Activated CD4-positive, alpha-beta T cell treated with anti-CD3 and anti-CD28 coated beads, Interleukin-2, amount 50 U/mL, for 4 hours (primary cell): ENCODE measurements at regions not wholly inside any gene's neighbourhood (a gene's known extent, or its start where the extent isn't known, plus 50 kb on each side); places are given as distances from the start of the nearest gene placed in this dataset.
"Not testable (repeated sequence)": the region's sequence is repeated elsewhere in the genome, so short reads cannot be mapped to it uniquely, and the experiment has no call there.

ENCODE experiments used
- DNase-seq, 2 experiments: peaks; one replicate each; pipeline ENCODE4 v3.0.0-alpha.2; 2020

DNA sequence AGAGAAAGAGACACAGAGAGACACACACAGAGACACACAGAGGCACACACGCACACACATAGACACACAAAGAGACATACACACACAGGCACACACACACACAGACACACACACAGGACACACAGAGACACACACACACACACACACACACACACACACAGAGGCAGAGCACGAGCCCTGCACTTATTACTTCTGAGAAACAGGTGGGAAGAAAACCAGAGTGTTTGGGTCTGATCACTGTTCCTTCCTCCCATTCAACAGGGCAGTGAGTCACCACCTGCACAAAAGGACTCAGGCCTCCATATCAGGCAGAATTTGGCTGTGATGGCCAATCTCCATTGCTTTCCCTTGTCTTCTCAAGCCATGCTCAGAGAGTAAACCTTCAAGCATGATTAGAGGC lies 285.0 kb downstream of the ANAPC1 start:
- DNase-seq: not testable (repeated sequence)

- DNase-seq: not testable (repeated sequence)
Observed at GRCh38 chr2:111602259-111602658, 281.7 kb downstream of the ANAPC1 start.

DNA sequence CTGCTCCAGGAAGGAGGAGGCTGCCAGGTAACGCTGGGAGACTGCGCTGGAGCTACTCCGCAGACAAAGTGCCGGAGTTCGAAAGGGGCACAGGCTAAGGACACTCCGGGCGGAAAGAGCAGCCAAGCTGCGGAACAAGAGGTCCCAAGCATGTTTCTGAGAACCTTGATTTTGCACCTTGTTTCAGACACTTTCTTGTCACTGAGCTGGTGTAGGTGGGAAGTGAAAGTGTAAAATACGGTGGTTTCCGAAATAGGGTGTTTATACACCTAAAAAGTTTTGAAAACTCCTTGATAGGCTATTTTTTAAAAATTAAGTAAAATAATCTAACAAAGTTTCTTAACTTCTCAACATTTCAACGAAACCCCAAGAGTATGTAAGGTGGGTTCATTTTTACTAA lies 278.2 kb downstream of the ANAPC1 start:
- DNase-seq: not testable (repeated sequence)

GRCh38 chr2:111606632-111607031 lies 277.4 kb downstream of the ANAPC1 start:
- DNase-seq: not testable (repeated sequence)

GRCh38 chr2:111609146-111609844 lies 274.7 kb downstream of the ANAPC1 start:
- DNase-seq: not testable (repeated sequence)

DNA sequence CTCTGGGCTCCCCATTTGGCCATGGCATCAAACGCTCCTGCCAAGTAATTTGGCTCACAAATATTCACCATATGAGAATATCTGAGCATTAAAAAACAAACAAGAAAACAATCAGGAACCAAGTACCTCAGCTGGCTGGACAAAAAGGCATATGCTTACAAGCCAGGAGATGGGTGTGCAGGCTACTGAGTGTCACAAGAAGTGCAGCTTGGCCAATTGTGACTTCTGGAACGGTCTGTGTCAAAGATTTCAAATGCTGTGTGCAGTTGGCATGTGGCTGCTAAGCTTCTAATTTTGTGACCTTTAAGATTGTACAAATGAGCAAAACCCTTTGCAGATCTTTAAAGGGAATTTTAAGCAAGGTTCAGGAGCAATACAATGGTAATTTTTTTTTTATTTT lies 274.0 kb downstream of the ANAPC1 start:
- DNase-seq: not testable (repeated sequence)

DNA sequence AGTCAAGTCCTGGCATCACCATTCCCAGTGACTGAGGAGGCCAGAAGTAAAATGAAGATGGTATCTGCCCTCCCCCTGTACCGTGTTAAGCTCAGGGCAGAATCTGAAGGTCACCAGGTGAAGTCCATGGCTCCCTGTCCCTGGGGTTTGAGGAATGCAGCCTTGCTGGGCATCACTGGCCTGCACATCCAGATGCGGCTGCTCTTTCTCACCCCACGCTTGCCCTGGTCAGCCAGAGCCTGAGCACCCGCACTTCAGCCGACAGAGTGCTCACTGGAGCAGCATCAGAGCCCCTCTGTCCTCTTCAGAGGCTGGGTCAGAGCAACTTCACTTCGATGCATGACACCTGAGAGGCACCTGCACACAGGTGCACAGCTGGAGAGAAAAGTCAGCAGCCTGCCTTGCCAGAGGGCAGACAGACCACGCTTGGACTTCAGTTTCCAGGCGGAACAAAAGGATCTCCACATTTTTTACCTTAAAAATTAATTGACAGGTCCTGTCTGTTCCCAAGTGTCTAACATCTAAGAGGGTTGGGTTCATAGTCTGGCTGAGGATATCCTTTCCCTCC lies 267.3 kb downstream of the ANAPC1 start:
- DNase-seq: no peak

- no peak for DNase-seq
Observed at GRCh38 chr2:111617299-111618225, 266.4 kb downstream of the ANAPC1 start.

DNA sequence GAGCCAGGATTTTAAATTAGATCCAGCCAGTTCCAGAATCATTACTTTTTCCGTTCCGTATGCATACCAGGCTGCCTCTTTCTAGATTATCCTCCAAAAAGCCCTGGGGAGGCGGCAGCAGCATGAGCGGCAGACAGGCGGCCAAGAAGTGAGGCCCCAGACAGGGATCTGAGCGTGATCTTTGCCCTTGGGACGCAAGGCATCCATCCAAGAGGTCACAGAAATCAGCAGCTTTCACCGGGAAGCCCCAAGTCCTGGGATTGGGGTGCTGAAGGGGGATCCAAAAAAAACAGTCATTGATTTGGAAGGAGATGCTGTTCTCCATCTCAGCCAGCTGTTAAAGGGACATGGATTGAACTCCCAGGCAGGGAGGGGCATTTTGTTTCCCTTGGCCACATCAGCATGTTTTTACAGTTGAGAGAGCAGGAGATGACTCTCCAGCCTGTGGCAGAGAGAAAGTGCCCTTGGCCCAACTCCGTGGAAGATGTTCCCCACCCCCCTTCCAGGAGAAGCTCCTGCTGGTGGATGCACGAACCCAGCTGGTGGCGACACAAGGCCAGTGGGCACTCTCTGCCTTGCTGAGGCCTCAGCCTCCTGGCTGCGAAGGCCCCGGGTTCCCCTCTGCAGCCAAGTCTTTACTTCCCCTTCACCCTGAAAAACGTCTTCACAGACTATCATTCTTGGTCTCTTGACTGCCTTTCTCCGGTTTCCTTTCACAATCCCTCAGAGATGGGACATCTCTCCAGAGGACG lies 265.6 kb downstream of the ANAPC1 start:
- no peak for DNase-seq

GRCh38 chr2:111618978-111619902 lies 264.8 kb downstream of the ANAPC1 start:
- DNase-seq: no peak

- no peak for DNase-seq
Observed at GRCh38 chr2:111620281-111620680, 263.7 kb downstream of the ANAPC1 start.

GRCh38 chr2:111622859-111623258 lies 261.1 kb downstream of the ANAPC1 start:
- DNase-seq: no peak

GRCh38 chr2:111623380-111623779 lies 260.6 kb downstream of the ANAPC1 start:
- no peak for DNase-seq

DNA sequence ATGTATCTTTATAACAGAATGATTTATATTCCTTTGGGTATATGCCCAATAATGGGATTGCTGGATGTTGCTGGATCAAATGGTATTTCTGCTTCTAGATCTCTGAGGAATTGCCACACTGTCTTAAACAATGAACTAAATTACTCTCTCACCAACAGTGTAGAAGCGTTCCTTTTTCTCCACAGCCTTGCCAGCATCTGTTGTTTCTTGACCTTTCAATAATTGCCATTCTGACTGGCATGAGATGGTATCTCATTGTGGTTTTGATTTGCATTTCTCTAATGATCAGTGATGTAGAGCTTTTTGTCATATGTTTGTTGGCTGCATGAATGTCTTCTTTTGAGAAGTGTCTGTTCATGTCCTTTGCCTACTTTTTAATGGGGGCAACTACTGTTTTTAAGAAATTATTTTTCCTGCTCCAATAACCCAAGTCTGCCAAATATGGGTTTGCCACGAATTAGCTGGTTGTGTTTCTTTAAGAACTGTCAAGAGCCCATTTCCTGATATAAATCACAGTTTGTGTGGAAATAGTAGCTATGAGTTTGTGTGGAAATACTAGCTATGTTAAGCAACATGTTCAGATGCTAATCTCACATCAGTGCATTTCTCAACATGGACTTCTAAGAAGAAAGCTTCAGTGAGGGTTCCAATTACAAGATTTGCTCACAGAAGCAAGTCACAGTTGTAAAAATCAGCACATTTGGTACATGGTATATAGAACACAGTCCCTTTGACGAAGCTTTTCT lies 259.4 kb downstream of the ANAPC1 start:
- DNase-seq: no peak

DNA sequence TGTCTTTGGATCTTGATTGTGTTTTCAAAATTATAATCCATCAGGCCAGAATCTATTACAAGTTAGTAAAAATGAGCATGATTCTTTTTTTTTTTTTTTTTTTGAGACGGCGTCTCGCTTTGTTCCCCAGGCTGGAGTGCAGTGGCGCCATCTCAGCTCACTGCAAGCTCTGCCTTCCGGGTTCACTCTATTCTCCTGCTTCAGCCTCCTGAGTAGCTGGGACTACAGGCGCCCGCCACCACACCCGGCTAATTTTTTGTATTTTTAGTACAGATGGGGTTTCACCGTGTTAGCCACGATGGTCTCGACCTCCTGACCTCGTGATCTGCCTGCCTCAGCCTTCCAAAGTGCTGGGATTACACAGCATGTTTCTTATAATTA lies 258.8 kb downstream of the ANAPC1 start:
- not testable (repeated sequence) for DNase-seq

DNA sequence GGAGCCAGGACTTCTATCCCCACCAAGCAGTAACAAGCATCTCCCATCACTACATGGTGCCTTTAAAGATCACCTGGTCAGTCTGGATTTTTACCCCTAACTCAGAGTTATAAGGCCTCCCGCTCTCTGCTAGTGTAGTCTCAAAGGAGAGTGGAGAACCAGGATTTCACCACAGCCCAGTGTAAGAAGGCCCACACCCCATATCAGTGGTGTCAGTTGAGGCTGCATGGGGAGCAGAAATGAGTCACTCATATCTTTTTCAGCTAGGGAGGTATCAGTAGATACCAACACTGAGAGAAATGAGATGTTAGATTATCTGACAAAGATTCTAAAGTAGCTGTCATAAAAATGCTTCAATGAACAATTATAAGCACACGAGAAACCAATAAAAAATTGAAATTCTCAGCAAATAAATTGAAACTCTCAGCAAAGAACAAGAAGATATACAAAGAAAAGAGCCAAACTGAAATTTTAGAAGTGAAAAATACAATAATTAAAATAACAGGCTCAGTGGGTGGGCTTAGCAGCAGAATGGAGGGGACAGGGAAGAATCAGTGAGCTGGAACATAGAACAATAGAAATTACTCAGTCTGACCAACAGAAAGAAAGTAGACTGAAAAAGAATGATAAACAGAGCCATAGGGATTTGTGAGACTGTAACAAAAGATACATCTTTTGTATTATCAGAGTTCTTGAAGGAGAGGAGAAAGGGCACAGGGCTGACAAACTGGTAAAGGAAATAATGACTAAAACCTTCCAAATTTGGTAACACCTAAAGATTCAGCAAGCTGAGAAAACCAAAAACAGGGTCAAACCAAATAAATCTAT lies 257.7 kb downstream of the ANAPC1 start:
- no peak for DNase-seq

DNA sequence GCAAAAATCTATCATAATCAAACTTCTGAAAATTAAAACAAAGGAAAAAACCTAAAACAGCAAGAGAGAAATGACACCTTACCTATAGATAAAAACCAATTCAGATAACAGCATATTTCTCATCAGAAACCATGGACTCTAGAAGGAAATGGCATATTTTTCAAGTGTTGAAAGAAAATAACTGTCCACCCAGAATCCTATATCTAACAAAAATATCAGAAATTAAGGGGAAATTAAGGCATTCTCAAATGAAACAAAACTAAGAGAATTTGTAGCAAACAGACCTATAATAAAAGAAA lies 257.2 kb downstream of the ANAPC1 start:
- DNase-seq: no peak

GRCh38 chr2:111627256-111627655 lies 256.7 kb downstream of the ANAPC1 start:
- DNase-seq: no peak

- DNase-seq: no peak
Observed at GRCh38 chr2:111628221-111628620, 255.8 kb downstream of the ANAPC1 start.

DNA sequence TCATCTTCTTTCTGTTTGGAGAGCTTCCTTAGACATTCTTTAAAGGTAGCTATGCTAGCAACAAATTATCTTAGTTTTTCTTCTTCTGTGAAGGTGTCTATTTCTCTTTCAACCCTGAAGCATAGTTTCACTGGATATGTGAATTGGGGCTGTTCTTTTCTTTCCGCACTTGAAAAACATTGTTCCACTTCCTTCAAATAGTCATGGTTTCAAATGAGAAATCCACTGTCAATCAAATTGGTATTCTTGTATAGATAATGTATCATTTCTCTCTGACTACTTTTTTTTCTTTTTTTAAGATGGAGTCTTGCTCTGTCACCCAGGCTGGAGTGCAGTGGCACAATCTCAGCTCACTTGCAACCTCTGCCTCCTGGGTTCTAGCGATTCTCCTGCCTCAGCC lies 254.0 kb downstream of the ANAPC1 start:
- no peak for DNase-seq
